ENCODE measurements at regions not wholly inside any gene's neighbourhood (a gene's known extent, or its start where the extent isn't known, plus 50 kb on each side); places are given as distances from the start of the nearest gene placed in this dataset.

DNA sequence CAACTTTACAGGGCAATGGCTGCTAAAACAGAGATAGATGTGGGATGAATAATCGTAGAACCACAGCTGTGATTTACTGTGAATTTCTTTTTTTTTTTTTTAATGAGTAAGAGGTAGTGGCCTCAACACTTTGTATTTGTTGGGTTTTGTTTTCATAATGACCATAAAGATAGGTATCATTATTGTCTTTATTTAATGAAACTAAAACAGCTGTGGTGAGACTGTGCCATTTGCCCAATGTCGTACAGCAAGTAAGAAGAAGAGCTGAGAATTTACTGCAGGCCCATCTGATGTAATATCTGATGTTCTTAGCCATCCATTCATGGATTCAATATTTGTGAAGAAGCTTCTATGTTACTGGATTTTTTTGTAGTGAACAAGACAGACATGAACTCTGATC lies 271.2 kb downstream of the IPMK start:
- H3F3A ChIP-seq (replicated peaks; ENCODE audit: low read depth) = no peaks in the 10 kb centered on the region
- Mint-ChIP-seq H3K27ac (no peak overlapping the region), H3K27me3 (ENCODE audit: insufficient read depth, low read depth, poor library complexity) (no peaks in the 10 kb centered on the region), H3K36me3 (ENCODE audit: low read depth) (no peaks in the 10 kb centered on the region), H3K9me3 (no peaks in the 10 kb centered on the region; the same call in 2 of the 3 replicates), H3K4me3 (no peak overlapping the region), H3K4me1 (peaks cover 21% of the 10 kb centered on the region)
- no peaks in the 10 kb centered on the region for H3K79me2 ChIP-seq (replicated peaks; ENCODE audit: insufficient read depth)
- no peak overlapping the region for H3K4me2 ChIP-seq
- TF ChIP-seq, protein P1, sequence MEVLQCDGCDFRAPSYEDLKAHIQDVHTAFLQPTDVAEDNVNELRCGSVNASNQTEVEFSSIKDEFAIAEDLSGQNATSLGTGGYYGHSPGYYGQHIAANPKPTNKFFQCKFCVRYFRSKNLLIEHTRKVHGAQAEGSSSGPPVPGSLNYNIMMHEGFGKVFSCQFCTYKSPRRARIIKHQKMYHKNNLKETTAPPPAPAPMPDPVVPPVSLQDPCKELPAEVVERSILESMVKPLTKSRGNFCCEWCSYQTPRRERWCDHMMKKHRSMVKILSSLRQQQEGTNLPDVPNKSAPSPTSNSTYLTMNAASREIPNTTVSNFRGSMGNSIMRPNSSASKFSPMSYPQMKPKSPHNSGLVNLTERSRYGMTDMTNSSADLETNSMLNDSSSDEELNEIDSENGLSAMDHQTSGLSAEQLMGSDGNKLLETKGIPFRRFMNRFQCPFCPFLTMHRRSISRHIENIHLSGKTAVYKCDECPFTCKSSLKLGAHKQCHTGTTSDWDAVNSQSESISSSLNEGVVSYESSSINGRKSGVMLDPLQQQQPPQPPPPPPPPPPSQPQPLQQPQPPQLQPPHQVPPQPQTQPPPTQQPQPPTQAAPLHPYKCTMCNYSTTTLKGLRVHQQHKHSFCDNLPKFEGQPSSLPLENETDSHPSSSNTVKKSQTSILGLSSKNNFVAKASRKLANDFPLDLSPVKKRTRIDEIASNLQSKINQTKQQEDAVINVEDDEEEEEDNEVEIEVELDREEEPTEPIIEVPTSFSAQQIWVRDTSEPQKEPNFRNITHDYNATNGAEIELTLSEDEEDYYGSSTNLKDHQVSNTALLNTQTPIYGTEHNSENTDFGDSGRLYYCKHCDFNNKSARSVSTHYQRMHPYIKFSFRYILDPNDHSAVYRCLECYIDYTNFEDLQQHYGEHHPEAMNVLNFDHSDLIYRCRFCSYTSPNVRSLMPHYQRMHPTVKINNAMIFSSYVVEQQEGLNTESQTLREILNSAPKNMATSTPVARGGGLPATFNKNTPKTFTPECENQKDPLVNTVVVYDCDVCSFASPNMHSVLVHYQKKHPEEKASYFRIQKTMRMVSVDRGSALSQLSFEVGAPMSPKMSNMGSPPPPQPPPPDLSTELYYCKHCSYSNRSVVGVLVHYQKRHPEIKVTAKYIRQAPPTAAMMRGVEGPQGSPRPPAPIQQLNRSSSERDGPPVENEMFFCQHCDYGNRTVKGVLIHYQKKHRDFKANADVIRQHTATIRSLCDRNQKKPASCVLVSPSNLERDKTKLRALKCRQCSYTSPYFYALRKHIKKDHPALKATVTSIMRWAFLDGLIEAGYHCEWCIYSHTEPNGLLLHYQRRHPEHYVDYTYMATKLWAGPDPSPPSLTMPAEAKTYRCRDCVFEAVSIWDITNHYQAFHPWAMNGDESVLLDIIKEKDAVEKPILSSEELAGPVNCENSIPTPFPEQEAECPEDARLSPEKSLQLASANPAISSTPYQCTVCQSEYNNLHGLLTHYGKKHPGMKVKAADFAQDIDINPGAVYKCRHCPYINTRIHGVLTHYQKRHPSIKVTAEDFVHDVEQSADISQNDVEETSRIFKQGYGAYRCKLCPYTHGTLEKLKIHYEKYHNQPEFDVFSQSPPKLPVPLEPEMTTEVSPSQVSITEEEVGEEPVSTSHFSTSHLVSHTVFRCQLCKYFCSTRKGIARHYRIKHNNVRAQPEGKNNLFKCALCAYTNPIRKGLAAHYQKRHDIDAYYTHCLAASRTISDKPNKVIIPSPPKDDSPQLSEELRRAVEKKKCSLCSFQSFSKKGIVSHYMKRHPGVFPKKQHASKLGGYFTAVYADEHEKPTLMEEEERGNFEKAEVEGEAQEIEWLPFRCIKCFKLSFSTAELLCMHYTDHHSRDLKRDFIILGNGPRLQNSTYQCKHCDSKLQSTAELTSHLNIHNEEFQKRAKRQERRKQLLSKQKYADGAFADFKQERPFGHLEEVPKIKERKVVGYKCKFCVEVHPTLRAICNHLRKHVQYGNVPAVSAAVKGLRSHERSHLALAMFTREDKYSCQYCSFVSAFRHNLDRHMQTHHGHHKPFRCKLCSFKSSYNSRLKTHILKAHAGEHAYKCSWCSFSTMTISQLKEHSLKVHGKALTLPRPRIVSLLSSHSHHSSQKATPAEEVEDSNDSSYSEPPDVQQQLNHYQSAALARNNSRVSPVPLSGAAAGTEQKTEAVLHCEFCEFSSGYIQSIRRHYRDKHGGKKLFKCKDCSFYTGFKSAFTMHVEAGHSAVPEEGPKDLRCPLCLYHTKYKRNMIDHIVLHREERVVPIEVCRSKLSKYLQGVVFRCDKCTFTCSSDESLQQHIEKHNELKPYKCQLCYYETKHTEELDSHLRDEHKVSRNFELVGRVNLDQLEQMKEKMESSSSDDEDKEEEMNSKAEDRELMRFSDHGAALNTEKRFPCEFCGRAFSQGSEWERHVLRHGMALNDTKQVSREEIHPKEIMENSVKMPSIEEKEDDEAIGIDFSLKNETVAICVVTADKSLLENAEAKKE (CRISPR knock-in tag; IDR thresholded peaks at IDR 0.05) = no peak
- TF ChIP-seq CREB1 (CRISPR knock-in tag; IDR thresholded peaks at IDR 0.05; ENCODE audit: low read depth) = no peak
- TF ChIP-seq STAT1 (IDR thresholded peaks at IDR 0.05; ENCODE audit: unreplicated experiment) = no peak
- TF ChIP-seq REST (IDR thresholded peaks at IDR 0.05; ENCODE audit: unreplicated experiment) = no peak
- no peak for TF ChIP-seq EZH2phosphoT487 (IDR thresholded peaks at IDR 0.05; ENCODE audit: unreplicated experiment)
- no peak for TF ChIP-seq CTCF (conservative IDR thresholded peaks at IDR 0.05; ENCODE audit: low read depth in 2 of 2)
- TF ChIP-seq, protein P2, sequence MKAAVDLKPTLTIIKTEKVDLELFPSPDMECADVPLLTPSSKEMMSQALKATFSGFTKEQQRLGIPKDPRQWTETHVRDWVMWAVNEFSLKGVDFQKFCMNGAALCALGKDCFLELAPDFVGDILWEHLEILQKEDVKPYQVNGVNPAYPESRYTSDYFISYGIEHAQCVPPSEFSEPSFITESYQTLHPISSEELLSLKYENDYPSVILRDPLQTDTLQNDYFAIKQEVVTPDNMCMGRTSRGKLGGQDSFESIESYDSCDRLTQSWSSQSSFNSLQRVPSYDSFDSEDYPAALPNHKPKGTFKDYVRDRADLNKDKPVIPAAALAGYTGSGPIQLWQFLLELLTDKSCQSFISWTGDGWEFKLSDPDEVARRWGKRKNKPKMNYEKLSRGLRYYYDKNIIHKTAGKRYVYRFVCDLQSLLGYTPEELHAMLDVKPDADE (IDR thresholded peaks at IDR 0.05) = no peak
- TF ChIP-seq ZNF114 (CRISPR knock-in tag; IDR thresholded peaks at IDR 0.05) = no peak
- no peak for TF ChIP-seq NANOG (IDR thresholded peaks at IDR 0.05; ENCODE audit: borderline replicate concordance)
- no peak for TF ChIP-seq EZH2 (IDR thresholded peaks at IDR 0.05; ENCODE audit: low read depth, unreplicated experiment)
- no peaks in the 10 kb centered on the region for H3K27me3 ChIP-seq (ENCODE audit: insufficient read depth)
- no peak overlapping the region for H3K4me3 ChIP-seq
- DNase-seq (ENCODE audit: low spot score) = no peak
- H4K20me1 ChIP-seq (replicated peaks; ENCODE audit: insufficient read depth) = no peaks in the 10 kb centered on the region
- peaks cover 7% of the 10 kb centered on the region for H3K4me1 ChIP-seq (ENCODE audit: insufficient read depth)
- H3K27ac ChIP-seq (ENCODE audit: low read depth) = no peak overlapping the region
- H3K9me2 ChIP-seq (ENCODE audit: insufficient read depth) = no peaks in the 10 kb centered on the region
- no peak overlapping the region for H2AFZ ChIP-seq
- ATAC-seq = no peak
- H3K36me3 ChIP-seq (ENCODE audit: insufficient read depth) = no peaks in the 10 kb centered on the region
